ENCODE measurements at regions not wholly inside any gene's neighbourhood (a gene's known extent, or its start where the extent isn't known, plus 50 kb on each side); places are given as distances from the start of the nearest gene placed in this dataset.

- TF ChIP-seq TCF4 (CRISPR knock-in tag; IDR thresholded peaks at IDR 0.05; ENCODE audit: borderline replicate concordance), result no peak
- TF ChIP-seq TSHZ2 (CRISPR knock-in tag; IDR thresholded peaks at IDR 0.05), result no peak
- TF ChIP-seq ARNTL (CRISPR knock-in tag; IDR thresholded peaks at IDR 0.05; ENCODE audit: borderline replicate concordance, low read depth), result no peak
- no peak for TF ChIP-seq PATZ1 (CRISPR knock-in tag; IDR thresholded peaks at IDR 0.05; ENCODE audit: borderline replicate concordance)
- no peak for TF ChIP-seq ZNF565 (CRISPR knock-in tag; conservative IDR thresholded peaks at IDR 0.05; ENCODE audit: low read depth)
- no peak for TF ChIP-seq SNAI2 (CRISPR knock-in tag; IDR thresholded peaks at IDR 0.05)
- TF ChIP-seq ZFP30 (CRISPR knock-in tag; IDR thresholded peaks at IDR 0.05), result no peak
- TF ChIP-seq RARB (CRISPR knock-in tag; IDR thresholded peaks at IDR 0.05), result no peak
These were observed 199.1 kb downstream of the TJP1 start for GRCh38 chr15:29623116-29623639.

Measured in SK-N-SH treated with all-trans-retinoic acid at 6 μM for 48 hours (cell line).